ENCODE measurements at regions not wholly inside any gene's neighbourhood (a gene's known extent, or its start where the extent isn't known, plus 50 kb on each side); places are given as distances from the start of the nearest gene placed in this dataset.

- no peak for DNase-seq (ENCODE audit: low spot score)
Measured at GRCh38 chr3:31421314-31422048, 111.2 kb upstream of the STT3B start.

- no peak for DNase-seq (ENCODE audit: low spot score)
Measured at GRCh38 chr3:31422237-31422636, 110.5 kb upstream of the STT3B start.

GRCh38 chr3:31423482-31423881 is 109.2 kb upstream of the STT3B start:
- DNase-seq (ENCODE audit: low spot score) = no peak

- DNase-seq (ENCODE audit: low spot score) = no peak
Measured at GRCh38 chr3:31425401-31425800, 107.3 kb upstream of the STT3B start.

GRCh38 chr3:31427623-31428022 is 105.1 kb upstream of the STT3B start:
- no peak for DNase-seq (ENCODE audit: low spot score)

GRCh38 chr3:31431321-31431720 is 101.4 kb upstream of the STT3B start:
- DNase-seq (ENCODE audit: low spot score) = no peak

- no peak for DNase-seq (ENCODE audit: low spot score)
Measured at GRCh38 chr3:31432897-31433678, 99.6 kb upstream of the STT3B start.

GRCh38 chr3:31433679-31433992 is 99.1 kb upstream of the STT3B start:
- no peak for DNase-seq (ENCODE audit: low spot score)

- no peak for DNase-seq (ENCODE audit: low spot score)
Measured at GRCh38 chr3:31434819-31435218, 97.9 kb upstream of the STT3B start.

- no peak for DNase-seq (ENCODE audit: low spot score)
Measured at GRCh38 chr3:31436830-31437229, 95.9 kb upstream of the STT3B start.

GRCh38 chr3:31438742-31439141 is 94.0 kb upstream of the STT3B start:
- DNase-seq (ENCODE audit: low spot score) = no peak

GRCh38 chr3:31439890-31440750 is 92.6 kb upstream of the STT3B start:
- no peak for DNase-seq (ENCODE audit: low spot score)

GRCh38 chr3:31440878-31441277 is 91.8 kb upstream of the STT3B start:
- no peak for DNase-seq (ENCODE audit: low spot score)

GRCh38 chr3:31442755-31443154 is 90.0 kb upstream of the STT3B start:
- no peak for DNase-seq (ENCODE audit: low spot score)

- DNase-seq (ENCODE audit: low spot score) = no peak
Measured at GRCh38 chr3:31444220-31445142, 88.2 kb upstream of the STT3B start.

- no peak for DNase-seq (ENCODE audit: low spot score)
Measured at GRCh38 chr3:31445701-31446100, 87.0 kb upstream of the STT3B start.

GRCh38 chr3:31448035-31448881 is 84.5 kb upstream of the STT3B start:
- no peak for DNase-seq (ENCODE audit: low spot score)

- DNase-seq (ENCODE audit: low spot score) = no peak
Measured at GRCh38 chr3:31448882-31449243, 83.9 kb upstream of the STT3B start.

- DNase-seq (ENCODE audit: low spot score) = no peak
Measured at GRCh38 chr3:31449318-31449717, 83.4 kb upstream of the STT3B start.

GRCh38 chr3:31450345-31450744 is 82.4 kb upstream of the STT3B start:
- no peak for DNase-seq (ENCODE audit: low spot score)
